ENCODE measurements at regions not wholly inside any gene's neighbourhood (a gene's known extent, or its start where the extent isn't known, plus 50 kb on each side); places are given as distances from the start of the nearest gene placed in this dataset.
"Not testable (repeated sequence)": the region's sequence is repeated elsewhere in the genome, so short reads cannot be mapped to it uniquely, and the experiment has no call there.

- Histone ChIP-seq H3K4me3 (no peak overlapping the region), H3K27ac (no peak overlapping the region)
- DNase-seq (ENCODE audit: low spot score), result no peak
- no peak for TF ChIP-seq CTCF (IDR thresholded peaks at IDR 0.05)
Observed at GRCh38 chr9:39588500-39589137, 233.2 kb downstream of the SPATA31A1 start.

GRCh38 chr9:39604089-39604488 is 248.6 kb downstream of the SPATA31A1 start:
- H3K4me3 ChIP-seq; H3K27ac ChIP-seq; DNase-seq (ENCODE audit: low spot score): not testable (repeated sequence)

GRCh38 chr9:39611449-39612231 is 256.2 kb downstream of the SPATA31A1 start:
- not testable (repeated sequence) for H3K27ac ChIP-seq; H3K4me3 ChIP-seq; DNase-seq (ENCODE audit: low spot score)

- H3K27ac ChIP-seq; H3K4me3 ChIP-seq; DNase-seq (ENCODE audit: low spot score): not testable (repeated sequence)
Observed at GRCh38 chr9:39616480-39616879, 261.0 kb downstream of the SPATA31A1 start.

GRCh38 chr9:39624048-39624447 is 268.6 kb downstream of the SPATA31A1 start:
- not testable (repeated sequence) for DNase-seq (ENCODE audit: low spot score); H3K4me3 ChIP-seq; H3K27ac ChIP-seq

- H3K27ac ChIP-seq; DNase-seq (ENCODE audit: low spot score); H3K4me3 ChIP-seq: not testable (repeated sequence)
Observed at GRCh38 chr9:39632071-39632470, 276.6 kb downstream of the SPATA31A1 start.

GRCh38 chr9:39649029-39649428 is 293.6 kb downstream of the SPATA31A1 start:
- not testable (repeated sequence) for H3K27ac ChIP-seq; H3K4me3 ChIP-seq; DNase-seq (ENCODE audit: low spot score)

GRCh38 chr9:39656960-39657603 is 301.6 kb downstream of the SPATA31A1 start:
- H3K4me3 ChIP-seq; DNase-seq (ENCODE audit: low spot score); H3K27ac ChIP-seq: not testable (repeated sequence)

GRCh38 chr9:39663020-39663419 is 307.6 kb downstream of the SPATA31A1 start:
- not testable (repeated sequence) for DNase-seq (ENCODE audit: low spot score); H3K27ac ChIP-seq; H3K4me3 ChIP-seq

- not testable (repeated sequence) for H3K27ac ChIP-seq; DNase-seq (ENCODE audit: low spot score); H3K4me3 ChIP-seq
Observed at GRCh38 chr9:39663713-39664112, 308.2 kb downstream of the SPATA31A1 start.

- H3K27ac ChIP-seq; DNase-seq (ENCODE audit: low spot score); H3K4me3 ChIP-seq: not testable (repeated sequence)
Observed at GRCh38 chr9:39665020-39665419, 309.6 kb downstream of the SPATA31A1 start.

GRCh38 chr9:39674437-39675210 is 319.2 kb downstream of the SPATA31A1 start:
- not testable (repeated sequence) for H3K4me3 ChIP-seq; H3K27ac ChIP-seq; DNase-seq (ENCODE audit: low spot score)

GRCh38 chr9:39675211-39675553 is 319.7 kb downstream of the SPATA31A1 start:
- not testable (repeated sequence) for H3K4me3 ChIP-seq; DNase-seq (ENCODE audit: low spot score); H3K27ac ChIP-seq

- not testable (repeated sequence) for H3K27ac ChIP-seq; H3K4me3 ChIP-seq; DNase-seq (ENCODE audit: low spot score)
Observed at GRCh38 chr9:39678534-39679263, 323.2 kb downstream of the SPATA31A1 start.

GRCh38 chr9:39680694-39681401 is 325.4 kb downstream of the SPATA31A1 start:
- DNase-seq (ENCODE audit: low spot score); H3K27ac ChIP-seq: not testable (repeated sequence)

GRCh38 chr9:39728862-39729261 is 373.4 kb downstream of the SPATA31A1 start:
- not testable (repeated sequence) for H3K27ac ChIP-seq; DNase-seq (ENCODE audit: low spot score)

More at GRCh38 chr9:39680694-39681401, 325.4 kb downstream of the SPATA31A1 start:
- not testable (repeated sequence) for H3K4me3 ChIP-seq

More at GRCh38 chr9:39728862-39729261, 373.4 kb downstream of the SPATA31A1 start:
- not testable (repeated sequence) for H3K4me3 ChIP-seq

All from coronary artery (tissue), 2 donors.